Heart left ventricle (tissue), 13 donors: ENCODE measurements at regions not wholly inside any gene's neighbourhood (a gene's known extent, or its start where the extent isn't known, plus 50 kb on each side); places are given as distances from the start of the nearest gene placed in this dataset.

Experiments used
- POLR2A ChIP-seq, 2 donors: fragments of 450-650 bp; IDR thresholded peaks; one replicate each; pipeline ENCODE4 v1.6.1; 2017; ENCODE audit warnings: antibody characterized with exemption in 2 of 2, mild to moderate bottlenecking in 2 of 2, moderate library complexity in 2 of 2
- TF ChIP-seq, protein P1 (sequence below), 12 donors: fragments of 200-600 bp; sonication (generic) in 4 of 12; IDR thresholded peaks; one replicate each; pipeline versions ENCODE4 v1.5.0 to v1.8.0; 2018 to 2022; ENCODE audit warnings: antibody characterized with exemption in 12 of 12, mild to moderate bottlenecking in 5 of 12
- donor health status: ischemic (EF 13 %, LVEDD 7.1; RV severe dilation, severe dysfunction).
- donor health status: DM: no; HTN: yes; CAD: no.
- donor health status: DM: no; HTN: no; CAD: no.
- donor health status: ischemic (EF 25% LVEDD 6.9; RV normal size, moderate dysfunction).
- donor health status: ischemic (EF 25% LVEDD 5.7; RV mildly dilated, moderate dysfunction).
- donor health status: ischemic (EF 35%, LVEDD 5.7; RV mildly dilated, moderate dysfunction).
- donor health status: nonischemic (EF 11% LVEDD 7.7; RV severe dilation, severe dysfunction).
- donor health status: DM: yes; HTN: yes; CAD: no.
- donor health status: PGD.
- donor health status: ischemic (EF 29% LVEDD 5.4; RV normal size, mild dysfunction).
- donor health status: nonischemic (EF 23%, LVEDD 6.1; RV moderate dilation, normal function).

DNA sequence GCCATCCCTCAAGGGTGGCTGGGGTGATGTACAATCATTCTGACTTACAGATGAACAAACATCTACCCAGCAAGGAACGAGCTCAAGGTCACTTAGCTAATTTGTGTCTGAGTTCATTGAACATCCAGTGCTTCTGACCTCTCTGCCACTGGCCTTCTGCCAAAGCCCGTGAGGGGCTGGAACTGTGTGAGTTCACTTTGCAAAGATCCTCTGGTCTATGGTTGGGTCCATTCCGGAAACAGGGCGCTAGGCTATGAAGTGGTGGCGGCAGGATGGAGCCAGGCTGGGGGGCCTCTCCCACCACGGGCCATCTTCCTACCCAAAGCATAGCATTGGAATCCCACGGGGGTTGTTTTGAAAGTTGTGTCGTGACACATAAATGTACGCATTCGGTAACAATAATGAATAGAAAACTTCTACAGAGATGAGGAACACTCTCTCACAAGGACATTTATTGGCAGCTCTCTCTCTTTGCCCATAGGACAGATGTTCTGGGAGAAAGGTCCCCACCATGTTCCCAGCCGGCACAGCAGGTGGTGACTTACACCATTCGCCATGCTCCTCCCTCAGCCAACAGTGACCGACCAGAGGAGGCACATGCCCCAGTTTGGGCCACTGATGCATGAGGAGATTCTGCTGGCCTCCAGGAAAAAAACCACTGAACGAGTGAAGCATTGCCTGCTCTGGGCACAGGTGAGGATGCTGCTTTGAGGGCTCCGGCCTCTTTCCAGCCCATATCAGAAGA is 214.7 kb upstream of the CHRNA7 start:
- TF ChIP-seq, protein P1, sequence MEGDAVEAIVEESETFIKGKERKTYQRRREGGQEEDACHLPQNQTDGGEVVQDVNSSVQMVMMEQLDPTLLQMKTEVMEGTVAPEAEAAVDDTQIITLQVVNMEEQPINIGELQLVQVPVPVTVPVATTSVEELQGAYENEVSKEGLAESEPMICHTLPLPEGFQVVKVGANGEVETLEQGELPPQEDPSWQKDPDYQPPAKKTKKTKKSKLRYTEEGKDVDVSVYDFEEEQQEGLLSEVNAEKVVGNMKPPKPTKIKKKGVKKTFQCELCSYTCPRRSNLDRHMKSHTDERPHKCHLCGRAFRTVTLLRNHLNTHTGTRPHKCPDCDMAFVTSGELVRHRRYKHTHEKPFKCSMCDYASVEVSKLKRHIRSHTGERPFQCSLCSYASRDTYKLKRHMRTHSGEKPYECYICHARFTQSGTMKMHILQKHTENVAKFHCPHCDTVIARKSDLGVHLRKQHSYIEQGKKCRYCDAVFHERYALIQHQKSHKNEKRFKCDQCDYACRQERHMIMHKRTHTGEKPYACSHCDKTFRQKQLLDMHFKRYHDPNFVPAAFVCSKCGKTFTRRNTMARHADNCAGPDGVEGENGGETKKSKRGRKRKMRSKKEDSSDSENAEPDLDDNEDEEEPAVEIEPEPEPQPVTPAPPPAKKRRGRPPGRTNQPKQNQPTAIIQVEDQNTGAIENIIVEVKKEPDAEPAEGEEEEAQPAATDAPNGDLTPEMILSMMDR (IDR thresholded peaks at IDR 0.05): no peak
- TF ChIP-seq POLR2A (IDR thresholded peaks at IDR 0.05): no peak
